IPS-20b (cell line): ENCODE measurements at regions not wholly inside any gene's neighbourhood (a gene's known extent, or its start where the extent isn't known, plus 50 kb on each side); places are given as distances from the start of the nearest gene placed in this dataset.

Source experiments
- H3K27ac ChIP-seq: one replicate; pipeline ENCODE4 v1.5.1; 2013; ENCODE audit warnings: low read length
- H3K27me3 ChIP-seq: 2 replicates; pipeline ENCODE4 v1.6.1; 2013; ENCODE audit warnings: mild to moderate bottlenecking, low read length, inconsistent platforms; ENCODE audit not compliant: insufficient read depth
- H3K36me3 ChIP-seq: 2 replicates; pipeline ENCODE4 v1.6.1; 2013; ENCODE audit warnings: low read depth, mild to moderate bottlenecking, inconsistent platforms, low read length, moderate library complexity; ENCODE audit not compliant: insufficient read depth
- H3K4me1 ChIP-seq: 2 replicates; pipeline ENCODE4 v1.6.1; 2013; ENCODE audit warnings: mild to moderate bottlenecking, control low read depth, inconsistent platforms, low read length, moderate library complexity; ENCODE audit not compliant: insufficient read depth
- H3K4me3 ChIP-seq: 2 replicates; pipeline ENCODE4 v1.5.1; 2013; ENCODE audit warnings: mild to moderate bottlenecking, low read length, inconsistent platforms
- H3K9ac ChIP-seq: 2 replicates; pipeline ENCODE4 v1.6.1; 2013; ENCODE audit warnings: low read depth, mild to moderate bottlenecking, inconsistent platforms, low read length, moderate library complexity
- H3K9me3 ChIP-seq: 2 replicates; pipeline ENCODE4 v1.6.1; 2013; ENCODE audit warnings: mild to moderate bottlenecking, low read depth, low read length, inconsistent platforms; ENCODE audit not compliant: insufficient read depth

DNA sequence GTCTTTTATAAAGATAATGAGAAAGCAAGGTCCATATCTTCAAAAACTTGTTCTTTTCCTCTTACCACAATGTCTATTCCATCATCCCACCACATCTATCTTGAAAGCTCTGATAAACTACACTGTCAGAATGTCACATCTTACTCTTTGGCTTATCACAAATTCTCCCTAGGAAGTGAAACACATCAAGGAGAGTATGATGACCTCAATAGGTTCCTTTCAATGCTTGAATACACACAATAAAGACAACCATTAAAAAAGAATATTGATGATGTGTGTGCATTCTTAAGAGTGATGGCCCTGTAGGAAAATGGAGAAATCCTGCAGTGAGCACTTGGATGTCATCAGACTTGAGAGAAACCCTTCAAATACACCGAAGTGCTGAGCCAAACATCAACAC is 918.1 kb upstream of the SORCS1 start:
- Histone ChIP-seq H3K27me3 (no peaks in the 10 kb centered on the region), H3K27ac (no peak overlapping the region), H3K4me1 (0 out of 2 replicates have a peak, but pooled peaks cover 4% of the 10 kb centered on the region), H3K36me3 (no peaks in the 10 kb centered on the region), H3K4me3 (no peak overlapping the region), H3K9me3 (no peaks in the 10 kb centered on the region), H3K9ac (no peak overlapping the region)

DNA sequence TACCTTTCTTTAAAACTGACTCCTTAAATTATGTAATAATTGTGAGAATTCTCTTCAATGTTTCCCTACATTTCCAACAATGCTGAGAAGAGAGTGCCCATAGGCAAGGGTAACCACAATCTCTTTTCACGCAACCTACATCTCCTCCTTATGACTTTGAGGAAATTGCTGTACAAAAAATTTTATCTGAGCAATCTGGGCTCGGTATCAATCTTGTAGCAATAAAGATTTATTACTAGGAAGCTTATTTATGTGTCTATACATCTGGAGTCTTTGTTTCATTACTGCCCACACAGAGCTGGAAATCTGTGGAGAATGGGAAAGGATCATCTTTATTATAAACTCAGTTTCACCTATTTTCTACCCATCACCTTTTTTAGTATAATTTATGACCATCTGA is 913.8 kb upstream of the SORCS1 start:
- Histone ChIP-seq H3K9ac (no peak overlapping the region), H3K27ac (no peak overlapping the region), H3K36me3 (no peaks in the 10 kb centered on the region), H3K4me3 (no peak overlapping the region), H3K9me3 (no peaks in the 10 kb centered on the region), H3K27me3 (no peaks in the 10 kb centered on the region), H3K4me1 (no peaks in the 10 kb centered on the region)

DNA sequence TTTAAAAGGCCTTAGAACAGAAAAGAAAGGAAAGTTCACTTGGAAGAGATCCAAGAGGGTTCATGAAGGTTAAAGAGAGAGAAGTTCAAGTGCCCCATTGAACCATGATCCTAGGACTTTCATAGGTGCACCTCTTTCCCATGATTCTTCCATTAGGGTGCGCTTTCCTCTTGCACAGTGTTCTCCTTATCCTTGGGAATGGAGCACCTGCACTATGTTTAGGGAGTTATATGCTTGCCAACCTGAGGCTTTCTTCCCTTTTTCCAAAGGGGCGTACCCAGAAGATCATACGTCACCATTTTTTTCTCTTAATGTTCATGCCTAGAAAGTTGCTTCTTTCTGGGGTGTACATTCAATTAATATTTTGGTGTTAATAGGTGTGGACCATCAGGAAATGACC is 908.0 kb upstream of the SORCS1 start:
- H3K4me3 ChIP-seq: no peak overlapping the region
- no peak overlapping the region for H3K27ac ChIP-seq
- H3K4me1 ChIP-seq: no peaks in the 10 kb centered on the region
- no peak overlapping the region for H3K9ac ChIP-seq
- no peaks in the 10 kb centered on the region for H3K36me3 ChIP-seq
- H3K9me3 ChIP-seq: no peaks in the 10 kb centered on the region
- no peaks in the 10 kb centered on the region for H3K27me3 ChIP-seq

DNA sequence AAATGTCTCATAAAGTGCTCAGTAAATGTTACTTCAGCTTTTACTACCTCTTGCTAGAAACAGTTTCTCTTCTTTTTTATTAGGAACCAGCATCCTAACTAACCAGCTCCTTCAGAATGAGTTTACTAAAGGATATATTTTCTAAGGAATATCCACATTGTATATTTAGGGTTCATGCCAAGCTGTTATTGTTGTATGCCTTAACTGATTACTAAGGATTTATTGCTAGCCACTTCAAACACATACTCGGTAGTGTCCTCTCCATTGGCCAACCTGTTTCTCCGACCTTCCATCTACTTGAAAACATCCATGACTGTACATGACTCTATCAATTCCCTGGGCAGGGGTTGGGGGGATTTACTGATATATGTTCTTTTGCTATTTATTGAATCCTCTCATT is 906.3 kb upstream of the SORCS1 start:
- Histone ChIP-seq H3K9ac (no peak overlapping the region), H3K4me1 (no peaks in the 10 kb centered on the region), H3K9me3 (no peaks in the 10 kb centered on the region), H3K27ac (no peak overlapping the region), H3K27me3 (no peaks in the 10 kb centered on the region), H3K36me3 (no peaks in the 10 kb centered on the region), H3K4me3 (no peak overlapping the region)

DNA sequence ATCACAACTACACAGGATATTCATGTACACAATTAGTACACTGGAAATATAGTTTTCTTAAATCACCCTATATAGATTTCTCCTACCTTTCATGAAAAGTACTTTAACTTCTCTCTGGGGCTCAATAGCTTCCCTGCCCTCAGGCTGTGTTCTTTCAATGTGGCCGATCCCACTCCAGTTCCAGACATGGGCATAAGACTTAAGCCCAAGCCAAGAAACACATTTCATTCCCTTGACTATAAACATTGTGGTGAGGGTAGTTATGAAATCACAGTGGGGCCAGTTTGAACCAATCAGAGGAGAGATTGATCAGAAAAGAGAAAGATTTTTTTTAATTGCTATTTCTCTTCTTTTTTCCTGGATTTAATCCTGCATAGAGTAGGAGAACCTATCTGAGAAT is 904.6 kb upstream of the SORCS1 start:
- Histone ChIP-seq H3K4me3 (no peak overlapping the region), H3K9me3 (no peaks in the 10 kb centered on the region), H3K27me3 (no peaks in the 10 kb centered on the region), H3K27ac (no peak overlapping the region), H3K4me1 (no peaks in the 10 kb centered on the region), H3K9ac (no peak overlapping the region), H3K36me3 (no peaks in the 10 kb centered on the region)

DNA sequence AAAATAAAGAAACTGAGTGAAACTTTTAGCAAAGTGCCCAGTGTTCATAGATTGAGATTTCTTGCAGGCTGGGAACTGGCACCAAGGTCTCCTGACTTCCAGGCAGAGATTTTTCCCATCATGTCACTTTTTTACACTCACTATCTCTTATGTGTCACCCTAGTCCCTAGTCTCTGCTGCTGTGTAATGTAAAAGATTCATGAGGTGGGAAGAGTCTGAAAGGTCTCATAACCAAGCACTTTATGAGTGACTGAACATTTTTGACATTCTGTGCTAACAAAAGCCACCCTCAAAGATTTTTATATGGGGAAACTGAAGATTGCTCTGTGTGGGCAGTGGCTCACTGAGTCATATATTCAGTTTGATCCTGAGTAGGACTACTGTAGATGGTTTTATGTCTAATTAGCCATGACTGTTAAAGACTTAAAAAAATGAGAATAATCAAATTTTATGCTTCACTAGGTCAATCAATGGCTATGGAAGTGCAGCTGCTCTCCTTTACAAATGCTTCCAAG is 900.3 kb upstream of the SORCS1 start:
- no peak overlapping the region for H3K4me3 ChIP-seq
- H3K9me3 ChIP-seq: no peaks in the 10 kb centered on the region
- no peak overlapping the region for H3K27ac ChIP-seq
- no peaks in the 10 kb centered on the region; the same call in 1 of the 2 replicates for H3K4me1 ChIP-seq
- H3K27me3 ChIP-seq: no peaks in the 10 kb centered on the region
- no peak overlapping the region for H3K9ac ChIP-seq
- H3K36me3 ChIP-seq: no peaks in the 10 kb centered on the region

DNA sequence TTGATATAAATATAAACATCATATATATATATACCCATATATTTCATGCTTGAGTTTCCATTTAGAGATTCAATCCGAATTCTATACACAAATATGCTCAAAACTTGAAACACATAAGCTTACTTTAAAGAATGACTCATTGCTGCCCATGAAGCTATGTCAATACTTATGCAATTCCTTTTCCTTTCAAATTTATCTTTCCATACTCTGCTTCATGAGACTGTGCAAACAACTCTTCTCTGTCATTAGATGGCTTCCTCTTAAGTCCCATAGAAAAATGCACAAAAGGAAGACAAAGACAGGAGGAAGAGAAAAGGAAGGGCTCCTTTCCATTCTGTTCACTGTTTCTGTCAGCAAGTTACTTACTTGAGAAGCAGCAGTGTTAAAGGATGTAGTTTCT is 895.7 kb upstream of the SORCS1 start:
- Histone ChIP-seq H3K36me3 (no peaks in the 10 kb centered on the region), H3K4me1 (no peaks in the 10 kb centered on the region; the same call in 1 of the 2 replicates), H3K27me3 (no peaks in the 10 kb centered on the region), H3K9ac (no peak overlapping the region), H3K4me3 (no peak overlapping the region), H3K27ac (no peak overlapping the region), H3K9me3 (no peaks in the 10 kb centered on the region)

DNA sequence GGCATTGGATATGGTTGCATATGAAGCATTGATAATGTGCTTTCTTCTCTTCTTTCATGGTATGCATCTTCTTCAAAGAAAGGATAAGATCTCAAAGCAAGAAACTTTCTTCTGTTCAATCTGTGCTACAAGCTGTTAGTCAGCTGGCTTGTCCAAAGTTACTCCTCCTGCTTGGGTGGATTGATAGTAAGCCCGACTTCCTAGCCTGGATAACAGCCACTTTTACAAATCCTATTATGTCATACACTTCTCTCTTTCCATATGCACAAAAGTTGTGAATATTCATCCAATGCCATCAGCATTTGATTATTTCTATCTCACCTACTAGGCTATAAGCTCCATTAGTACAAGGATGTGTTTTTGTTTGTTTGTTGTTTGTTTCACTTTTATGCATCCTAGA is 891.0 kb upstream of the SORCS1 start:
- Histone ChIP-seq H3K36me3 (no peaks in the 10 kb centered on the region), H3K27ac (no peak overlapping the region), H3K9me3 (no peaks in the 10 kb centered on the region), H3K4me1 (peaks cover 6% of the 10 kb centered on the region), H3K27me3 (no peaks in the 10 kb centered on the region), H3K4me3 (no peak overlapping the region), H3K9ac (no peak overlapping the region)

DNA sequence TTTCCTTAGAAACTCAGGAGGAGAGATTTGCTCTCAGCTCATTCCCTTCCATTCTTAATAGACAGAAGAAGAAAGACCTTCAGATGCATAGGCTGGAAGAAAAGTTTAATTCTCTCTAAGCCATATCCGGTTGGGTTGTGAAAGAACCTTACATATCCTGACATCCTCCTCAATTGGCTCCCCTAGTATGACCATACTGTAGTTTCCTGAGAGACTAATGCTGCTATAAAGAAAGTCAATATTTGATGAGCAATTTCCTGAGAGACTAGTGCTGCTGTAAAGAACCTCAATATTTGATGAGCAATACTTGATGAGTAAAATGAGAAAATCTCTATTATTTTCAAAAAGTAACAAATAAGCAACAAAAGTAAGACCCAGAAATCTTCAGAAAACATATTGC is 888.5 kb upstream of the SORCS1 start:
- no peak overlapping the region for H3K27ac ChIP-seq

DNA sequence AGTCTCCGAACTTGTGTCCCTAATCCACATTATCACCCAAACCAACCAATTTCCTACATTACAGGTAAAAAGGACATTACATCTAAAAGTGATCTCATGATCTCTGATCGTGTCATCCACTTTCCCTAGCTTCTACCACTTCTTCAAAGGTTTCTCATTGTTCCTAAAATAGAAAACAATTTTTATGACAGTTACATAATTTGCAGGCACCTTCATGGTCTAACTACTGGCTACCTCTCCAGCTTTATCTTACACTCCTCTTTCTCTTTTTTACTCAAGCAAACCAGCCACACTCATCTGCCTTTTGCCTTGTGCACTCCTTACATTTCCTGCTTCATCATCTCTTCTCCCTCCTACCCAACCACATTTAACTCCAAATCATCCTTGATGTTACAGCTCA is 886.7 kb upstream of the SORCS1 start:
- Histone ChIP-seq H3K9me3 (no peaks in the 10 kb centered on the region), H3K36me3 (no peaks in the 10 kb centered on the region), H3K4me3 (no peak overlapping the region), H3K27me3 (no peaks in the 10 kb centered on the region), H3K4me1 (peaks cover 6% of the 10 kb centered on the region; the same call in 1 of the 2 replicates), H3K9ac (no peak overlapping the region), H3K27ac (no peak overlapping the region)

More for the DNA sequence above, 888.5 kb upstream of the SORCS1 start:
- H3K9me3 ChIP-seq: no peaks in the 10 kb centered on the region
- peaks cover 6% of the 10 kb centered on the region; the same call in 1 of the 2 replicates for H3K4me1 ChIP-seq
- H3K27me3 ChIP-seq: no peaks in the 10 kb centered on the region
- H3K4me3 ChIP-seq: no peak overlapping the region
- no peaks in the 10 kb centered on the region for H3K36me3 ChIP-seq
- H3K9ac ChIP-seq: no peak overlapping the region

DNA sequence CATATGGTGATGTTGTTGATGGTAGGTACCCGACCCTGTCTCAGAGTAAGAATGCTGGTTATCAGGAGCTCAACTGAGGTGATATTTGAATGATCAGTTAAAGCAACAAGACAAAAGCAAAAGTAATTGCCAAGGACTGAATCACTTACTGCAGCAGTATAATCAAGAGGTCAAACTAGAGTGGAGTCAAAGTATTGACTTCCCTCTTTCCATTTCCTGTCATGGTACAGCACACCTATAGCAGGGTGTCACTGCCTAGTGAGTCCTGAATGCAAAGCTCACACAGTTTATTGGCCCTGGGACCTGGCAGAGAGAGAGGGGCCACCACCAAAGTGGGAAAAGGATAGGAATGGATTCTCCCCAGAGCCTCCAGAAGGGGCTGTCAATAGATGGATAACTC is 886.1 kb upstream of the SORCS1 start:
- Histone ChIP-seq H3K9ac (no peak overlapping the region), H3K36me3 (no peaks in the 10 kb centered on the region), H3K4me3 (no peak overlapping the region), H3K27ac (no peak overlapping the region), H3K9me3 (no peaks in the 10 kb centered on the region), H3K4me1 (peaks cover 6% of the 10 kb centered on the region; the same call in 1 of the 2 replicates), H3K27me3 (no peaks in the 10 kb centered on the region)

DNA sequence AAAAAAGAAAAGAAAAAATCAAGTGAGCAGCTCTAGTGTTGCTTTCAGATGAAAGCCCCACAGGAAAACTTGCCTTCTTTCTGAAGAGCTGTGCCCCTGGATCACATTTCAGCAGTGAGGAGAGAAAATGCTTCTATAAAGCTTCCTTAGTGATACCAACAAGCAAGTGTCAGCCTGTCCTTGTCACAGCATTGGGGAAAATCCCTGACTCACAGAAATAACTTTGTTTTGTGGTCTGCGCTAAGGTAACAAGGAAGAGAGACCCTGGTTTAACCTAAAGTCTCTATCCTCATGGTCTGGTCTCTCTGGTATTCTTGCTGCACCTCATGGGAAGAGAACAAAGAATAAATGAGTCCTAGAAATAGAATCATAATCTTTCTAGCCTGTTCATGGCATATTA is 885.2 kb upstream of the SORCS1 start:
- peaks cover 6% of the 10 kb centered on the region; the same call in 1 of the 2 replicates for H3K4me1 ChIP-seq
- no peaks in the 10 kb centered on the region for H3K27me3 ChIP-seq
- H3K9me3 ChIP-seq: no peaks in the 10 kb centered on the region
- no peak overlapping the region for H3K9ac ChIP-seq
- H3K27ac ChIP-seq: no peak overlapping the region
- no peak overlapping the region for H3K4me3 ChIP-seq
- H3K36me3 ChIP-seq: no peaks in the 10 kb centered on the region
